HG03378 (cell line): ENCODE measurements at regions not wholly inside any gene's neighbourhood (a gene's known extent, or its start where the extent isn't known, plus 50 kb on each side); places are given as distances from the start of the nearest gene placed in this dataset.

Experiments used
- ATAC-seq: cut with Tn5 transposase; IDR thresholded peaks from one replicate; pipeline ENCODE4 v1.9.1; 2021; ENCODE audit warnings: mild to moderate bottlenecking, moderate library complexity; ENCODE audit not compliant: unreplicated experiment

DNA sequence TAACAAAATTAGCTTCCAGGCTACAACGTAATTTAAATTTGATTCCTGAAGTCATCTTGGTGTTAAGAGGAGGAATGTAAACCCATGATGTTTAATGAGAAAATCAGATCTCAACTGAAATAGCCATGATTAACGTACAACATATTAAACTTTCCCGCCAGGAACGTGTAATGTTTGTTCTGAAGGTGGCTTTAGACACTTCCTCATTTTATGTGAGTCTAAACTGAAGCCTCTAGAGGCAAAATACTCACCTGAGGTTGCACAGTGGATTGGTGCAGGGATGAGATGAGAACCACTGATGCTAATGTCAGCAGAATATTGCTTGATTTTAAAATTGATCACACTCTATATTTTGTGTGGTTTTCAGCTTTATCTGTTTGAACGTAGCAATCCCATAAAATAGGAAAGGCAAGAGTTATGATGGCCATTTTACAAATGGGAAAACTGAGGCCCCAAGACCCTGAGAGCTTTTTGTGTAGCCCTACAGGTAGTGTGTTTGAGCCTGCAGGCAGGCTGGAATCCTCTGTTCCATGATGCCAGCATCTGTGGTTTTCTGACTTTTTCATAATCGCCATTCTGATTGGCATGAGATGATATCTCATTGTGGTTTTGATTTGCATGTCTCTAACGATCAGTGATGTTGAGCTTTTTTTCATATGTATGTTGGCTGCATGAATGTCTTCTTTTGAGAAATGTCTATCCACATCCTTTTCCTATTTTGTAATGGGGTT, 243.7 kb upstream of the BMPER start:
- ATAC-seq: no peak

DNA sequence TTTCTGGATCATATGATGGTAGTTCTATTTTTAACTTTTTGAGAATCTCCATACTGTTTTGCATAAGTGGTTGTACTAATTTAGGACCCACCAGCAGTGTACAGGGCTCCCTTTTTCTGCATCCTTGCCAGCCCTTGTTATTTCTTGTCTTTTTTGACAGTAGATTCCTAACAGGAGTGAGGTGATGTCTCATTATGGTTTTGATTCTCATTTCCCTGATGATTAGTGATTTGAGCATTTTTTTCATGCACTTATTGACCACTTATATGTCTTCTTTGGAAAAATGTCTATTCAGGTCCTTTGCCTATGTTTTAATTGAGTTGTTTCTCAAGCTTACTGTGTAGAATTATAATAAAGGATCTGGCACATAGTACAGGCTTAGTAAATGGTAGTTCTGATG, 238.8 kb upstream of the BMPER start:
- no peak for ATAC-seq

DNA sequence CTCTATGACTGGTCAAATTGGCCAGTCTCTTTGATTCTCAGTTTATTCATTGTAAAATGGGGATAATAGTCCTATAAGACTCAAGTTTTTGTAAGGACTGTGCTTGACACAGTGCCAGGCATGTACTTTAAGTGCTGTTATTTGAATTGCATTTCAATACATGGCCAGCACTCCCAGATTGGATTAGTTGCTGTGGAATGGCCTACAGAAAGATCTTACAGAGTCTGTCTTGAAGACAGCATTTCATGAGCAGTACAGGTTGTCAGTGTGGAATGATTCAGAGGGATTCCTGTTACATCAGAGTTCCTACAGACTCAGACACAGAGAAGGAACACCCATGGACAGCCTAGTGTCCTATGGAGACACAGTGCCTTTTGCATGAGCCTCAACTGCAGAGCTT, 238.1 kb upstream of the BMPER start:
- no peak for ATAC-seq

DNA sequence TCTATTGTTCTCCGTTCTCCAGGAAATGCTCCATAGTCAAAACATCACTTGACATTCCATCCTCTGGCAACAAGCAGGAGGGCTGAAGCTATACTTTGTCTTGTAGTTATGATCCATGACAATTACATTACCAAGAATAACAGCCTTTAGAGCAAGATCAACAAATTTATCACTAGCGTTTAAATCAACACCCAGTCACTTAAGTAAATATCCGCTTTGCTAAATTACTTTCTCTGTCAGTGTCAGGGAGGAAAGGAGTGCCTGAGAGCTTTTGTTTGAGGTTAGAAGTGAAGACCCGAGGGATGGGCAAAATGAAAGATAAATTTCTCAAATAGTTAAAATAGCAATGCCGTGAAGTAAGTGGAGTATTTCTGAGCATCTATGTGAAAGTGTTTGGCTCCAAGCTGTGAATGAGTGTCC, 236.1 kb upstream of the BMPER start:
- no peak for ATAC-seq

DNA sequence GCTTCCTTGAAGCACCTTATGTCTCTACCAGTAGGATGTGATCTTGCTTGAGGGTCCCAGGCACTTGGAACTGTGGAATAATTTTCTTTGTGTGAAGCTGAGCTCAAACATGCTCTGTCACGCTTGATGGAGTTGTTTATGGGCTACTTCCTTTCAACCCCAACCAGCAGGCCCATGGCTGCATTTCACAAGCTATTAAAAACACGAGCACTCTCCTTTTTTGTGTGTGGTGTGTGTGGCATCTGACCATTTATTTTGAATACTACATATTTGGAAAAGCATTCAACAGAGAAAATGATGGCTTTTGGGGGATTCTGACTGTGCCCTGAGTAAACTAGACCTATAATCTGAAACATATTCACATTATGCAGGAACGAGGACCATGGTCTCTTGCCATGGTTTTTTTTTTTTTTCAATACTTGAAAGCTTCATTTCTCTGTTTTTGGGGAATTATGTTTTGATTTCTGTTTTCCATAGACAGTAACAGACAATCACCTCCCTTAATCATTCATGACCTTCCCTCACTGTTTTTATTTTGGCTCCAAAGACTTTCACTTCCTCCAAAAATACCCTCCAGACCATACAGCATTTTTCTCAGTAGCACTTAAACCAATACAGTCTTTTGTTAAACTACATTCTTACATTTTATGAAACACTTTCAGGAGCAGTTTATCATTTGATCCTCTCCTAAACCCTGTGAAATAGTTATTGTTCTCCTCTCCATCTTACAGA, 233.6 kb upstream of the BMPER start:
- peak; percentile 72 for ATAC-seq

DNA sequence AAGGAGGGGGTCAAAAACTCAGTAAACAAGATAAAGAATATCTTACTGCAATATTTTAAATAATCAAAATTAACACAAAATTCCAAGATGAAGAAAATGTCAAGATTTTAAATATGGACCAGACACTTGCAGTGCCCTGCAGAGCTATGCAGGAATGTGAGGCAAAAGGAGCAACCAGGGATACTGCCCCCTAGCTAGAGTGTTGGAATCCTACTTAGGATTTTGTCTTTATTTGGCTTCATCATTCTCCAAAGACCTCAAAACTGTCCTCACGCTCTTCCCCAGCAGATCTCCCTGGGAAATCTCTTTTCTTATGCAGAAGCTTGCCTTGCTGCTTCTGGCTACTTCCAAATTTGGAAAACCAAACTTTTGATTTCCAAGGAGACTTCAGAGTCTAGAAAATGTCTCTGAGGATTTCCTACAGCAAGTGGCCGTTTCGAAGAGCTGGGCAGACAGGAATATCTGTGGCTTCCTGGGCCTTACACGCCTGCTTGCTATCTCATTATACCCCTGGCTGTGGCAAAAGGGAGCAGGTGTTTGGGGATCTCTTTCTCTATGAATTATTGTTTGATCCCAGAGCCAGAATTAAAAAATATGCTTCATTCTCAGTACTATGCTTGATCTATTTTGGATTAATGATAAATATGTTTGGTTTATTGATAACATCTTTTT, 232.2 kb upstream of the BMPER start:
- no peak for ATAC-seq

DNA sequence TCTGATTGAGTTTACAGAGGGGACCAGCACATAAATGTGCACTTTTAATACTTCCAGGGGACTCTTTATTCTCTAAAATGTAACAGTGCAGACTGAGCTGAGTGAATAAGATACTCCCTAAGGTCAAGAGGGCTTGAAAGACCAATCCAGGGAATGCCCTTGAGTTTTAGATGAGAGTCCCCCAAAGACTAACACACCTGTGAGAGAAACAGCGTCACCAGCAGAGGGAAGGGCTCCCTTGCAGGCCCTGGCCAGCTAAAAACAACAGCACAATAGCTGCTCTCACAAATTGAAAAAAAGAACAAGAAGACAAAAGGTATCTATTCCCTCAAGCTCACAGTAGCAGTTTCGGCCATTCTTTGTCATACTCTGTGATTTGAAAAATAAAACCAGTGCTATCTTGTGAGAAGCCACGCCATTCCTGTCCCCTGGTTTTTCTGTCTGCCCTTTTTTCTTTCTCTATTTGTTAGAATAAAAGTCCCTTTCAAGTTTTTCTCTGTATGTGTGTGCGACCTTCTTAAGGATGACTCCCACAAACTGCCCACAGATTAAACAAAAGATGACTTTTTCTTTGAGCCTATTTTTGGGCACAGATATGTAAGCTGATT, 230.4 kb upstream of the BMPER start:
- no peak for ATAC-seq

DNA sequence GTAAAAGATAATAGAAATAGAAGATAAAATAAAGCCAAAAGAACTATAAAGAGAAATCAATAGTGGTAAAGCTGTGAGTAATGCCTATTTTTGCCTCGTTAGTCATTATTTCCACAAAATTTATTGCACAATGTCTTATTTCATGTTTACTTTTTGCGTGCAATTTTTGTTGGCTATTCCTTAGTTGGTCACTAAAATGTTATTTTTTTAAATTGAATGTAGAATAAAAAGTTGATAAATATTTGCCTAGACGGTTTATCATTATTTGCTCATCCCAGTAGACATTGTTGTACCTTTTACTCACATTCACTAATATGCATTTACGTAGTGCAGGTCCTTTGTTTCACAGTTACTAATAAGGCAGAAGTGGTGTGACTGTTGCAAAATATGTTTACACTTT, 227.8 kb upstream of the BMPER start:
- no peak for ATAC-seq

DNA sequence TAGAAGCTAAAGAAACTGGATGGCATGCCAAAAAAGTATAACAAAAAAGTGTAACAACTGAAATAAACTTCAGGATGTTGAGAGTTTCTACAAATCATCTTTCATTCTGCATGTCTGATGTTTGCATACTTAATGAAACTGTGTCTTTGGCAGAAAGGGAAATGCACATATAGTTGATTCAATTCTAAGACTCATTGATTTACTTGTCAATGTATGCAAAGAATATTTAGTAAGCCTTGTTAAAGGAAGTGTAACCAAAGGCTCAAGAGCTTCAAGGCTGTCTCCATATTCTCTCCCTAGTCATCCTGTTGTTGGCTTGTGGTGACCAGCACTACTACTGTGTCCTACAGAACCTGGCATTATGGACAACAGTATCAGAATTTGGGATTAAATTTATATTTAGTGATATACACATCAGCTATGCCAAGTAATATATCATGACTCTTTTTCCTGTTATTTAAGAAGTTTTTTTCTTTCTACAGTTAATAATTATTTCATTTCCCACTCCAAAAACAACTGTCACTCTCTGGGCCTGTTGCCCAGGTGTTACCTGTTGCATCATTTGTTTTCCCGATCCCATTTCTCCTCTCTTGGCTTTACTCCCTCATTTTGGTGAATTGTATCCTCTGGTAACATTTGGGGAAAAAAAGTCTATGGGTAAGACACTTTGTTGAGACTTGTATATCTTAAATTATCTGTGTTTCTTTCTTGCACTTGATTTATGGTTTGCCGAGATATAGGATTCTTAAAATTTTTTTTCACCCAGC, 226.6 kb upstream of the BMPER start:
- ATAC-seq: no peak

DNA sequence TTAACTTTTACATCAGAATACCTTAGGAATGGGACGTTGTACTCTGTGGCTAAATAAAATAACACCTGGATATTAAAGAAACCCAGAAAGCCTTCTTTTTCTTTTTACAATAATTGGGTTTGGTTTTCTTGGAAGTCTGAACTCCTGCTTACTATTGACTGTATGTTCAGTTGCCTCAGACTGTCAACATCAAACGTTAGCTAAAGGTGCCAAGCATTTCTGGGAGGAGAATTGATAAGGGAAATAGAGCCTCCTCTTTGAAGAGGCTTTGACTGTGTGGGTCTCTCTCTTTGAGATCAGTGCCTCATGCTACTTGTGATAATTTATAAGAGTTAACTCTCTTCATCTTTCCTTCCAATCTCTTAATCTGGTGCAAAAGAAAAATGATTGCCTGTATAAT, 224.7 kb upstream of the BMPER start:
- no peak for ATAC-seq

DNA sequence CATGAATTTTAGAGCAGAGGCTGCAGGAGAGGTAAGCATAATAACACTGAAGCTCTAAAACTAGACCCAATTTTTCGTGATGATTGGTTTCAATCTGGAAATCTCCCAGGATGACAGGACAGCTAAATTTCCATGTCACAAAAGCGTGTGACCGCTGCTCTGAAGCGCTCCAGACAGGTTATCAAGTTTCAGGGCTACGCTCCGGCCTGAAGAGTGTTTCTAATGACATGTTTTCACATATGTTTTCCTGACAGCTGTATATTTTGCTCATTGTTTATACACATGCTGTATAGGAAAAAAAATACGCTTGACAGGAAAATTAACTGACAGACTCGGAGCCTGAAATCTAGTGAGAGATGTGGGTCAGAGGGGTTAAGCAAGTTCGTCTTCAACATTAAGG, 219.8 kb upstream of the BMPER start:
- no peak for ATAC-seq

DNA sequence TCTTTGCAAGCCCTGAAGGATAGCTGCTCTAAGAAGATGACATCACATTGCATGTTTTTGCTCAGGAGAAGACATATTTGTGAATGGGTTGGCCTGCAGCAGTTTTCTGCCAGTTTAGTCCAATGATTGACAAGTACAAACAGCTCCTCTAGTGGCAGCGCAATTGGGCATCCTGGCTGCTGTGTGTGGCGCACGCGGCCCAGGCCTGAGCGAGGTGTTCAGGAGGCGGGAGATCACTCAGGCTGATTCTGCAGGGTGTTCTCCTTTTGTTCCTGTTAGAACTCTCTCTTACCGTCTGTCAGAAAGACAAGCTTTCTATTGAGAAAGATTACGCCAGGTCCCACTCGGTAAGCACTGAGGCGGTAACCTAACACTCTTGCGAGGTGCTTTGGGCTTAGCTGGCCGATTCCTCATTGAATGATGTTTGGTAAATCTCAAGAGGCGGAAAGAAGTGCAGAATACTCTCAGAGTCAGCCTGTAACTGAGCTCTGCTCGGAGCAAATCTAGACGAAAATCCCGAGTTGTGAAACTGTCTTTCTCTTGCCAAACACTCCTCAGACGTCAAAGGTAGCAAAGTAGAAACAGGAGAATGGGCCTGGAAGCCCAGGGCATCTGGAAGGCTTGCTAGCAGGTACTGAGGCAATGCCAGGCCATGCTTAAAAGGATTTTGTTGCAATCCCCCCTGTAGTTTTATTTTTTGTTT, 219.2 kb upstream of the BMPER start:
- ATAC-seq: no peak

DNA sequence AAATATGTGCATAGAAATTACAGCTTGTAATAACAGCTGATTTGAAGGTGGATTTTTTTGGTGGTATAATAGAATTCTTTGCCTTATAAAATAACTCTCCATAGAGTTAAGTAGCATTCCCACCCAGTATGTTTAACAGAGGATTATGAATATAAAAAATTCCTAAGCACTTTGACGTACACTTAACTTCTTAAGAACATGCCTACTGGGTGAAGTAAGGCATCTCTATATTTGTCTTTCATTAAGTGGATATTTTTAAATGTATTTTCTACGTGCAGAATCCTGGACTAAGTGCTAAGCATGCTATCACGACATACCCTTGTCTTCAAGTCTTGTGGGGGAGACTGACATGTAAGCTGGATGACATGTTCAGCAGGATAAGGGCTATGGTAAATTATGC, 217.7 kb upstream of the BMPER start:
- no peak for ATAC-seq

DNA sequence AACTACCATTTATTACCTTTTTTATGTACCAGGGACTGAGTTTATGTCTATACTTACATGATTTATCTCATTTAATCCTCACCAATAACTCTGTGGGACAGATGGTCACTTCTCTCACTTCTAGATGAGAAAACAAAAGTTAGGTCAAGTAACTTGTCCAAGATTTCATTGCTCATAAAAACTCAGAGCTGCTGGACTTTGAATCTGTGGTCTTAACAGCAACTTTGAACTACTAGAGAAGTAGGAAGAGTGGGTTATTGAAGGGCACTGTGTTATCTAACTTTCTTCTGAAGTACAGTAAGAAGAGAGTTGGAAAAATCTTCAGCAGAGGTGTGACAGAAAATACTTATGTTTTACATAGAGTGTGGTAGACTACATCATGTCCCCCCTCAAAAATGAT, 214.2 kb upstream of the BMPER start:
- no peak for ATAC-seq

DNA sequence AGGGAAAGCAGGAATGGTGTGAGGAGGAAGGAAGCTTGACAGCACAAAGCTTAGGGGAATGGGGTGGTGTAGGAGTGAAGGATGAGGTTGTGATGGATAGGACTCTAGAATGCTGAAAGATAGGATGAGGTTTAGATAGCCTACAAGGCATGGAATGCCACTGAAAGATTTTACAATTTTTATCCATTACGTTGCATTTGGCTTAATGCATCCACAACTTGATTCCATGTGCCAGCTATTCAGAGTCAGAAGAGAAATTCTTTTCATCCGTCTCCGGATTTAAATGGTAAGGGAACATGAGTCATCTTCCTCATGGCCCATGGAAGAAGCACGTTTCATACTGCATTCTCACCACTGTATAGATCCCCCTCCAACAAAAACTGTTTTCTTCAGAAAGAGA, 212.4 kb upstream of the BMPER start:
- ATAC-seq: no peak

DNA sequence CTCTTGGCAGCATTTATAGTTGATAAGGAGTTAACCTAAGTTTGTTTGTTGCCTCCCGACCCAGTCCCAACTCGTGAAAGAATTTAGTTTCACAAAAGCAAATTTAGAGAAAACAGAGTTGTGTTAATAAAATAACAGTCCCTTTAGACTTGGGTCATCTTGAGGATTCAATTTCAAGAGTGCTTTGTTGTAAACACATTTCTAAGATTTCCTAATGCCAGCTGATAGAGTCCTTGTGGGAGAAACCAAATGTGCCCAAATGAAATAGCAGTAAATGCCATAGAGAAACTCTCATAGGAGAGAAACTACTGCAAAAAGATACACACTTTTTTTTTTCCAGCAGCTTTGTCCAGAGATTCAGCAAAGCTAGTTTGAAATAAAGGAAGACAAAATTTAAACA, 211.3 kb upstream of the BMPER start:
- ATAC-seq: no peak

DNA sequence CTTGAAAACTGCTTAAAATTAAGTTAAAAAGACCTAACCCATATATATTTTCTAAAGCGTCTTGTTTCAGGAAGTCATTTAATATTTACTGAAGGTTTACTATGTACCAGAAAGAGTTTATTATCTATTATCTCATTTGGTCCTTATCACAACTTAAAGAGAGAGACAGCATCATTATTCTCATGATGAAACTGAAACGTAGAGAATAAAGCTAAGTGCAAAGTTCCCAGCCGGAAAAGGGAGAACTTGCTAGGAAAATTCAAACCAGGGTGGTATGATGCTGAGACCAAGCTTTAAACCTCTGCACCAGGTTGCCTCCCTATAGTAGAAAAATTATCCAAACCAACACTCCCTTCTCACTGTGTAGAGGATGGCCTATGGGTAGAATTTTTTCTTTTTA, 207.7 kb upstream of the BMPER start:
- ATAC-seq: no peak

DNA sequence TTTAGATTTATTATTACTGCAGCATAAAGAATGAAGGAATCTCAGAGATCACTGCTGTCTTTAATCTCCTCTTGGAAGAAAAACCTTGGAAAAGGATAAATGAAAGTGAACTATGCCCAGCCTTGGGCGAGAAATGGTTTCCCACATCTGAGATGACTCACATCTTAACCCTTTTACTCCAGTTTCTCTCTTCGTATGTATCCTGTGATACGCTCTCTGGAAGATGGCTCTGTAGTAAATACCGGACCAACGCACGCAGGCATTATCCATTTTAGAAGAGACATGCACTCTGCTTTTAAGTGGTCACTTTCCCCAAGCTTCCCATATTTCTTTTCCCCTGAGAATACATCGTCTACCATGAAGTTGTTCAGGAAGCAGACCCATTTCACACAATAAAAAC, 207.3 kb upstream of the BMPER start:
- no peak for ATAC-seq

DNA sequence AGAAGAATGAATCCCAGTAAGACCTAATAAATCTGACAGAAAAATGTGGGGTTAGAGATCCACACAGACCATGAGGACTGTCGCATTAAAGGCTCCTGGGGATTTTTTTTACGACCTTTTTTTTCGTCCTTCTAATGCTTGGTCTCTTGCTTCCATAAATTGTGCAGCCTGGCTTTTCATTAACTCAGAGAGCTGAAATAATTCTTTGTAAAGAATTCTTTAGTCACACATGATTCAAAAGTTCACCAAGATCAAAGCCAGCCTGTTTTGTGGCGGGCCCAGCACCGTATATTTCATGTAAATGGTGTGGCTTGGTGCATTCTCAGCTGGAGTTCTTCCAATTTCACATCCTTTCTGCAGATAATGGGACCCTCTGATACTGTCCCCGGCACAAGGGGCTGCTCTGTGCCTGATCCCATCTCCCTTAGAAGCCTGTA, 206.6 kb upstream of the BMPER start:
- no peak for ATAC-seq
